NB4 (cell line): ENCODE measurements at regions not wholly inside any gene's neighbourhood (a gene's known extent, or its start where the extent isn't known, plus 50 kb on each side); places are given as distances from the start of the nearest gene placed in this dataset.

Experiments used
- MYC ChIP-seq: IDR thresholded peaks from 2 replicates; pipeline ENCODE4 v1.6.1; 2011; ENCODE audit warnings: low read depth, low read length
- POLR2A ChIP-seq: IDR thresholded peaks from 2 replicates; pipeline ENCODE4 v1.6.1; 2011; ENCODE audit warnings: mild to moderate bottlenecking; ENCODE audit not compliant: insufficient read length; ENCODE audit errors: extremely low read depth
- TF ChIP-seq, protein P1 (sequence below): IDR thresholded peaks from one replicate; pipeline ENCODE4 v1.5.1; 2012; ENCODE audit warnings: low read depth, low read length
- TF ChIP-seq, protein P2 (sequence below): IDR thresholded peaks from 2 replicates; pipeline ENCODE4 v1.6.1; 2011; ENCODE audit warnings: low read depth, low read length

DNA sequence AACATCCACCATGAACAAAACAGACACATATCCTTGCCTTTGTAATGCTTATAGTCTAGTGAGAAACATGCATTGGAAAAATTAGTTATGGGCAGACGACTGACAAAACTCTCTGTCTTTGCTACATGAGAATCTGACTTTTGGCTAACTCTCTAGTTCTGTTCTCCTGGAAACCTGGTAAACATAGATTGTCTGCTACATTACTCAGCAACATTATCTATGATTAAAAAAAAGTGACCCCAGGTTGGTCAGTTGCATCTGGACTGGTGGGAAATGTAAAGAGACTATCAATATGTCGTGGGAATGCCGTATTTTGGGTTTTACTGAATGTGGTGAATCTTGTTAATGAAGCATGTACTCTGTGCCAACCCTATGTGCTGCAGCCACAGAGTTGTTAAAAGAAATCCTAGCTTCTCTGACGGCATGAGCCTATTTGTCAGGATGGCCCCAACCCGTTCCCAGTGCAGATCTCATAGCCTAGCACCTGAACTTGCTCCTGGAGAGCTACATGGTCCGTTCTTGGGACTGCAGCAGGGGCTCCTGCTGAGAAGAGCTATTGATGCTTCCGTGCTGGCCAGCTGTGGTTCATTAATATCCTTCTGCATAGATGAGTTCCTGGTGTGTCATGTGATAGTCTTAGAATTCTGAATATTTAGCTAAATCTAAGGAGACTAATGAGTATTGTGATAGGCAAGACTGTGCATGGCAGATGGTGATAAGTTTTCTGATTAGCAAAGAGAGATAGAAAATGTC is 311.7 kb upstream of the ZNF717 start:
- TF ChIP-seq, protein P1, sequence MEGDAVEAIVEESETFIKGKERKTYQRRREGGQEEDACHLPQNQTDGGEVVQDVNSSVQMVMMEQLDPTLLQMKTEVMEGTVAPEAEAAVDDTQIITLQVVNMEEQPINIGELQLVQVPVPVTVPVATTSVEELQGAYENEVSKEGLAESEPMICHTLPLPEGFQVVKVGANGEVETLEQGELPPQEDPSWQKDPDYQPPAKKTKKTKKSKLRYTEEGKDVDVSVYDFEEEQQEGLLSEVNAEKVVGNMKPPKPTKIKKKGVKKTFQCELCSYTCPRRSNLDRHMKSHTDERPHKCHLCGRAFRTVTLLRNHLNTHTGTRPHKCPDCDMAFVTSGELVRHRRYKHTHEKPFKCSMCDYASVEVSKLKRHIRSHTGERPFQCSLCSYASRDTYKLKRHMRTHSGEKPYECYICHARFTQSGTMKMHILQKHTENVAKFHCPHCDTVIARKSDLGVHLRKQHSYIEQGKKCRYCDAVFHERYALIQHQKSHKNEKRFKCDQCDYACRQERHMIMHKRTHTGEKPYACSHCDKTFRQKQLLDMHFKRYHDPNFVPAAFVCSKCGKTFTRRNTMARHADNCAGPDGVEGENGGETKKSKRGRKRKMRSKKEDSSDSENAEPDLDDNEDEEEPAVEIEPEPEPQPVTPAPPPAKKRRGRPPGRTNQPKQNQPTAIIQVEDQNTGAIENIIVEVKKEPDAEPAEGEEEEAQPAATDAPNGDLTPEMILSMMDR = no peak
- TF ChIP-seq MYC (no peak), POLR2A (no peak)
- TF ChIP-seq, protein P2, sequence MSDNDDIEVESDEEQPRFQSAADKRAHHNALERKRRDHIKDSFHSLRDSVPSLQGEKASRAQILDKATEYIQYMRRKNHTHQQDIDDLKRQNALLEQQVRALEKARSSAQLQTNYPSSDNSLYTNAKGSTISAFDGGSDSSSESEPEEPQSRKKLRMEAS = no peak
